Activated naive CD4-positive, alpha-beta T cell treated with anti-CD3 and anti-CD28 coated beads, Interleukin-2, amount 50 U/mL, for 72 hours (primary cell): ENCODE measurements at regions not wholly inside any gene's neighbourhood (a gene's known extent, or its start where the extent isn't known, plus 50 kb on each side); places are given as distances from the start of the nearest gene placed in this dataset.

Source experiments
- ATAC-seq, 2 donors: fragments of 150-1000 bp; cut with Tn5 transposase; 2 replicates each; pipeline ENCODE4 v1.10.0; 2021; ENCODE audit warnings: mild to moderate bottlenecking in 2 of 2, moderate library complexity in 2 of 2
- DNase-seq, 2 donors: peaks; one replicate each; pipeline ENCODE4 v3.0.0; 2021 to 2022; ENCODE audit warnings: low spot score in 2 of 2
- H3K27ac Mint-ChIP-seq, 2 donors: one replicate each; pipeline ENCODE4 v1.8.0; 2022; ENCODE audit warnings: mild to moderate bottlenecking in 2 of 2, mixed read lengths in 2 of 2
- H3K36me3 Mint-ChIP-seq, 2 donors: one replicate each; pipeline ENCODE4 v1.8.0; 2022; ENCODE audit warnings: mixed read lengths in 2 of 2
- H3K9me3 Mint-ChIP-seq, 2 donors: one replicate each; pipeline ENCODE4 v1.8.0; 2022; ENCODE audit warnings: mixed read lengths in 2 of 2

GRCh38 chr1:109818271-109818987 lies 54.7 kb upstream of the EPS8L3 start:
- no peak for ATAC-seq
- Mint-ChIP-seq H3K27ac (peak overlapping the region in 1 of 2 donors; percentile 22), H3K9me3 (peaks cover 0 to 4% of the 10 kb centered on the region in 2 donors), H3K36me3 (peaks cover 5 to 6% of the 10 kb centered on the region in 2 donors)
- no peak for DNase-seq

GRCh38 chr1:109817881-109818270 lies 54.2 kb upstream of the EPS8L3 start:
- H3K36me3 Mint-ChIP-seq: peaks cover 5 to 6% of the 10 kb centered on the region in 2 donors
- ATAC-seq (no peak), DNase-seq (no peak)
- H3K9me3 Mint-ChIP-seq: peaks cover 0 to 4% of the 10 kb centered on the region in 2 donors
- H3K27ac Mint-ChIP-seq: no peak overlapping the region

- Mint-ChIP-seq H3K9me3 (peaks cover 0 to 4% of the 10 kb centered on the region in 2 donors), H3K36me3 (peaks cover 5 to 6% of the 10 kb centered on the region in 2 donors), H3K27ac (no peak overlapping the region)
- DNase-seq: no peak
- ATAC-seq: no peak
Measured at GRCh38 chr1:109816975-109817535, 53.3 kb upstream of the EPS8L3 start.

- no peak for DNase-seq
- Mint-ChIP-seq H3K9me3 (peaks cover 0 to 4% of the 10 kb centered on the region in 2 donors), H3K27ac (no peak overlapping the region), H3K36me3 (peaks cover 5 to 6% of the 10 kb centered on the region in 2 donors)
- no peak for ATAC-seq
Measured at GRCh38 chr1:109816175-109816811, 52.6 kb upstream of the EPS8L3 start.

- no peak for DNase-seq
- Mint-ChIP-seq H3K36me3 (peaks cover 5 to 6% of the 10 kb centered on the region in 2 donors), H3K27ac (peak overlapping the region in 1 of 2 donors; percentile 48), H3K9me3 (peaks cover 0 to 4% of the 10 kb centered on the region in 2 donors)
- ATAC-seq: no peak
Measured at GRCh38 chr1:109815809-109816174, 52.1 kb upstream of the EPS8L3 start.

GRCh38 chr1:109814993-109815786 lies 51.5 kb upstream of the EPS8L3 start:
- H3K27ac Mint-ChIP-seq: peak overlapping the region in 1 of 2 donors; percentile 48
- peaks cover 5 to 6% of the 10 kb centered on the region in 2 donors for H3K36me3 Mint-ChIP-seq
- peaks cover 0 to 4% of the 10 kb centered on the region in 2 donors for H3K9me3 Mint-ChIP-seq
- DNase-seq (no peak), ATAC-seq (no peak)

GRCh38 chr1:109814223-109814622 lies 50.5 kb upstream of the EPS8L3 start:
- Mint-ChIP-seq H3K9me3 (peaks cover 0 to 4% of the 10 kb centered on the region in 2 donors), H3K36me3 (peaks cover 5 to 6% of the 10 kb centered on the region in 2 donors), H3K27ac (no peak overlapping the region)
- ATAC-seq (no peak), DNase-seq (no peak)
